Endothelial cell (in vitro differentiated cells): ENCODE measurements at regions not wholly inside any gene's neighbourhood (a gene's known extent, or its start where the extent isn't known, plus 50 kb on each side); places are given as distances from the start of the nearest gene placed in this dataset.

Experiments
- DNase-seq: peaks from one replicate; pipeline ENCODE4 v3.0.0; 2021; ENCODE audit warnings: low spot score
- H3K27ac Mint-ChIP-seq: one replicate; pipeline ENCODE4 v1.8.0; 2021; ENCODE audit warnings: mixed read lengths, inconsistent platforms; ENCODE audit not compliant: unreplicated experiment
- H3K27me3 Mint-ChIP-seq: one replicate; pipeline ENCODE4 v1.8.0; 2021; ENCODE audit warnings: mild to moderate bottlenecking, moderate library complexity, mixed read lengths, inconsistent platforms; ENCODE audit not compliant: unreplicated experiment
- H3K36me3 Mint-ChIP-seq: one replicate; pipeline ENCODE4 v1.8.0; 2021; ENCODE audit warnings: mild to moderate bottlenecking, low read depth, mixed read lengths, inconsistent platforms; ENCODE audit not compliant: unreplicated experiment
- H3K4me1 Mint-ChIP-seq: one replicate; pipeline ENCODE4 v1.8.0; 2021; ENCODE audit warnings: mild to moderate bottlenecking, mixed read lengths, inconsistent platforms; ENCODE audit not compliant: unreplicated experiment
- H3K4me3 Mint-ChIP-seq: one replicate; pipeline ENCODE4 v1.8.0; 2021; ENCODE audit warnings: mild to moderate bottlenecking, mixed read lengths, inconsistent platforms; ENCODE audit not compliant: unreplicated experiment
- H3K9me3 Mint-ChIP-seq: one replicate; pipeline ENCODE4 v1.8.0; 2021; ENCODE audit warnings: mixed read lengths, inconsistent platforms; ENCODE audit not compliant: unreplicated experiment
- TF ChIP-seq, protein P1 (sequence below): fragments of 200-600 bp; sonication (generic); IDR thresholded peaks from one replicate; pipeline ENCODE4 v1.5.0; 2021; ENCODE audit warnings: antibody characterized with exemption; ENCODE audit not compliant: unreplicated experiment

DNA sequence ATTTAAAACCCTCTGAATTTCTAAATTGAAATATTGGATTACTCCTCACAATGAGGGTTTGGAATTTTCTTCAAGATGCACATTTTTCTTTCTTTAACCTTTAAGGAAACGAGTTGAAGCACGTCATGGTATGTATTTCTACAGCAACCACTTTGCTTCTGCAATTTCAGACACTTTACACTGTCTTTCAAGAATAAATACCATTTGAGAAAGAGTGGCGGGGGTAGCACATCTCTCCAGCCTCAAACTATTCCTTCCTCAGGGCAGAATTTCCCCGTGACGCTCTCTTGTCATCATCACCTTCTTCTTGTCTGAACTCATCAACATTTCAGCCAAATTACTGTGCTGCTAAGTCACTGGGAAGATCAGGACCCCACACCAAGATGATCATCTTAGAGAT lies 1073.4 kb downstream of the EFNB2 start:
- Mint-ChIP-seq H3K27ac (no peak overlapping the region), H3K9me3 (no peaks in the 10 kb centered on the region), H3K4me1 (peaks cover 2% of the 10 kb centered on the region), H3K36me3 (no peaks in the 10 kb centered on the region), H3K27me3 (peaks cover 1% of the 10 kb centered on the region), H3K4me3 (no peak overlapping the region)
- DNase-seq = no peak
- TF ChIP-seq, protein P1, sequence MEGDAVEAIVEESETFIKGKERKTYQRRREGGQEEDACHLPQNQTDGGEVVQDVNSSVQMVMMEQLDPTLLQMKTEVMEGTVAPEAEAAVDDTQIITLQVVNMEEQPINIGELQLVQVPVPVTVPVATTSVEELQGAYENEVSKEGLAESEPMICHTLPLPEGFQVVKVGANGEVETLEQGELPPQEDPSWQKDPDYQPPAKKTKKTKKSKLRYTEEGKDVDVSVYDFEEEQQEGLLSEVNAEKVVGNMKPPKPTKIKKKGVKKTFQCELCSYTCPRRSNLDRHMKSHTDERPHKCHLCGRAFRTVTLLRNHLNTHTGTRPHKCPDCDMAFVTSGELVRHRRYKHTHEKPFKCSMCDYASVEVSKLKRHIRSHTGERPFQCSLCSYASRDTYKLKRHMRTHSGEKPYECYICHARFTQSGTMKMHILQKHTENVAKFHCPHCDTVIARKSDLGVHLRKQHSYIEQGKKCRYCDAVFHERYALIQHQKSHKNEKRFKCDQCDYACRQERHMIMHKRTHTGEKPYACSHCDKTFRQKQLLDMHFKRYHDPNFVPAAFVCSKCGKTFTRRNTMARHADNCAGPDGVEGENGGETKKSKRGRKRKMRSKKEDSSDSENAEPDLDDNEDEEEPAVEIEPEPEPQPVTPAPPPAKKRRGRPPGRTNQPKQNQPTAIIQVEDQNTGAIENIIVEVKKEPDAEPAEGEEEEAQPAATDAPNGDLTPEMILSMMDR = no peak

DNA sequence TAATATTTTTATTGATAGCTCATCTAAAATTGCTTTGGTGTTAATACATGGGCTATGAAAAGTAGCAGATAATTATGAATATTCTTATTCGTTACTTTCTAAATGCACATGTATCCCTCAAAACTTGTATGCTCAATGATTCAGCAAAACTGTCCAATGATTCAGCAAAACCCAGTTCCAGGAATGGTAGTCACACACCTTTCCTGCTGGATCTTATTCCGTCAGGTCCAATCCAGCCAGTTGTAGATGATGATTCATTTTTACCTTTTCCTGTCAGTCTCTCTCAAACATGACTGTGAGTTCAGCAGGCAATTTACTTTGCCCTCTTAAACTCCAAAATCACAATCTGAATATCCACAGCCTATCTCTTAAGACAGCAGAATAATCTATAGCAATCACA lies 1082.6 kb downstream of the EFNB2 start:
- Mint-ChIP-seq H3K4me1 (no peaks in the 10 kb centered on the region), H3K9me3 (no peaks in the 10 kb centered on the region), H3K36me3 (no peaks in the 10 kb centered on the region), H3K27ac (no peak overlapping the region), H3K27me3 (peaks cover 1% of the 10 kb centered on the region), H3K4me3 (no peak overlapping the region)
- DNase-seq = no peak
- TF ChIP-seq, protein P1 = no peak

DNA sequence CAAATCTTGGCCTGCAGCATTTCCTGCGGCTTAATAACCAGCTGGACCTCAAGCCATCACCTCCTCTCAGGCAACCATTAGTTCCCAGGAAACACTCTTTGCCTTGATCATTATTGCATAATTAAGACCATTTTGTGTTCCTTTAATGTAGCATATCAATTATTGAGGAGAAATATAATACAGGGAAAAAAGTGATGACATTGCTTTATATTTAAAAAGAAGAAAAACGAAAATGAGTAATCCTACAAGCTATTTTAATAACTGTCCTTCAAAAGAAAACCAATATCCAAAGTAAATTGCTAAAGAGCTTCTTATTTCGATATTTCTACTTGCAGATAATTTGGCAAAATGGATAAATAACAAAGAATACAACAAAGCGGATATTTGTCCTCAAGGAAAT lies 1084.7 kb downstream of the EFNB2 start:
- H3K4me3 Mint-ChIP-seq = no peak overlapping the region
- DNase-seq = no peak
- H3K27me3 Mint-ChIP-seq = no peaks in the 10 kb centered on the region
- H3K27ac Mint-ChIP-seq = no peak overlapping the region
- no peaks in the 10 kb centered on the region for H3K4me1 Mint-ChIP-seq
- no peaks in the 10 kb centered on the region for H3K9me3 Mint-ChIP-seq
- no peaks in the 10 kb centered on the region for H3K36me3 Mint-ChIP-seq
- TF ChIP-seq, protein P1 = no peak

DNA sequence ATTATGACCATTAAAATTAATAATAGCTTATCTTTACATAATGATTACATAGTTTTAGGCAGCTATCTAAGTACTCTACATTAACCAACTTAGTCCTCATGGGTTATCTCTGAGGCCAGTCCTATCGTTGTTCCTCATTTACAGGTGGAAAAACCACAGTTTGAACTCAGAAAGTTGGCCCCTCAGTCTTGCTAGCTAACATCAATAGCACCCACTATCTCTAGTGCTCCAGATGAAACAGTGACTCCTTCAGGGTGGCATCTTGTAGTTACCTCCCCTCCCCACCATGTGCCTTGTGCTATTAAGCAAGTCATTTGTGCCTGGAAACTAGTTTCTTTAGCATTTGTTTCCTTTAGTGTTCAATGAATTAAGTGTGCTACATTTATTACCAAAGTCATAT lies 1086.7 kb downstream of the EFNB2 start:
- Mint-ChIP-seq H3K4me3 (no peak overlapping the region), H3K36me3 (no peaks in the 10 kb centered on the region), H3K27ac (no peak overlapping the region), H3K27me3 (no peaks in the 10 kb centered on the region), H3K9me3 (no peaks in the 10 kb centered on the region), H3K4me1 (no peaks in the 10 kb centered on the region)
- TF ChIP-seq, protein P1 = no peak
- no peak for DNase-seq

DNA sequence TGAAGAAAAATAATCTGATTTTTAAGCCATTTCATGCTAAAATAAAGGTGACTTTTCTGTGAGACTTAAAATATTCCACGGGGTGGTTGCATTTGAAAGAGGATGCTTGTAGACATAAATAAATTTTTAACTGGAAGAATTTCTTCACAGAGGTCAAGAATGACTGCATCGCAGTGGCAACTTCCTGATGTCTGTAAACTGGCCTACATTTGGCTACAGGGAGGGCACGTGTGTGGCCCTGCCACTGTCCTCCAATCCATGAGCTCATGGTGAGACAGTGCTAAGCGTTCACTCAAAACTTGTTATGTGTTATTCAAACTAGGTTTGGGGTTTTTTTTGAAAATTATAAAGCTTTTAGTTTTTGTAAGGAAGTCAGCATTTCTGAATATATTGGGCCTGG lies 1089.3 kb downstream of the EFNB2 start:
- TF ChIP-seq, protein P1 = no peak
- H3K4me1 Mint-ChIP-seq = no peaks in the 10 kb centered on the region
- DNase-seq = no peak
- H3K4me3 Mint-ChIP-seq = no peak overlapping the region
- peaks cover 2% of the 10 kb centered on the region for H3K27me3 Mint-ChIP-seq
- H3K9me3 Mint-ChIP-seq = no peaks in the 10 kb centered on the region
- no peaks in the 10 kb centered on the region for H3K36me3 Mint-ChIP-seq
- no peak overlapping the region for H3K27ac Mint-ChIP-seq
